BJ (cell line): ENCODE measurements at regions not wholly inside any gene's neighbourhood (a gene's known extent, or its start where the extent isn't known, plus 50 kb on each side); places are given as distances from the start of the nearest gene placed in this dataset.

Source experiments
- CTCF ChIA-PET: fragments of 350-600 bp; formaldehyde crosslinking; extraction: SDS; loops from one replicate; lab custom pipeline; 2021; ENCODE audit warnings: antibody characterized with exemption, inconsistent platforms; lab: Yijun Ruan, JAX
- POLR2A ChIA-PET: fragments of 300-600 bp; sonication (Branson Sonifier 250); formaldehyde crosslinking; extraction: SDS; loops from one replicate; lab custom pipeline; 2021; ENCODE audit warnings: antibody characterized with exemption; lab: Charles Lee
- DNase-seq: peaks from one replicate; pipeline ENCODE4 v3.0.0-alpha.2; 2011; ENCODE audit warnings: low read depth
- H3K27me3 ChIP-seq: 2 replicates; pipeline ENCODE4 v1.6.0; 2011; ENCODE audit warnings: low read length; ENCODE audit not compliant: control insufficient read depth, insufficient read depth
- H3K36me3 ChIP-seq: 2 replicates; pipeline ENCODE4 v1.5.1; 2011; ENCODE audit warnings: low read length; ENCODE audit not compliant: control insufficient read depth, insufficient read depth
- H3K4me3 ChIP-seq: 2 replicates; pipeline ENCODE4 v1.5.1; 2011; ENCODE audit warnings: low read depth, mild to moderate bottlenecking, control low read depth, low read length
- CTCF ChIP-seq: IDR thresholded peaks from 2 replicates; pipeline ENCODE4 v1.5.1; 2011; ENCODE audit warnings: low read depth, mild to moderate bottlenecking, control low read depth, inconsistent platforms, low read length, moderate library complexity; ENCODE audit not compliant: insufficient read depth

DNA sequence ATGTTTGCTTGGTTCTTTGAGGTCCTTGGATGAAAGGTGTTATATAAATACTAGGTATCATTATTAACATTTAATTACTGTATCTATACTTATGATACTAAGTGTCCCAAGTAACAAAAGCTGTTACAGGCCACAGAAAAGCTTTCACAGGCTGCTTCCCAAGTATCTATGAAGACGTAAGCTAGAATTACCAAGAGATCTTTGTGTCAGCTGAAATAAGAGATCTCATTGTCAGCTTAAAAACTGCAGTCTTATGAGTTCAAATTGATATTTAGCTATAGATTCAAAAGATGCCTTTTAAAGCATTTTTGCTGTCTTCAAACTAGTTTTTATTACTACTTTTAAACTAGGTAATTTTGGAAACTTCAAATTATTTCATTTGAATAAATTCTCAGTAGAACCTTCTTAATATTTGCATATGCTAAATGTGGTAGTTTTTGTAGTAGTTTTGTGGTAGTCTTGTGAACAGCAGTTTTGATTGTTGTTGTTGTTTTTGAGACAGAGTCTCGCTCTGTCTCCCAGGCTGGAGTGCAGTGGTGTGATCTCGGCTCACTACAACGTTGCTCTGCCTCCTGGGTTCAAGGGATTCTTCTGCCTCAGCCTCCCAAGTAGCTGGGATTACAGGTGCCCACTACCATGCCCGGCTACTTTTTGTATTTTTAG lies 170.0 kb upstream of the RPL34 start:
- no peaks in the 10 kb centered on the region for H3K36me3 ChIP-seq
- DNase-seq, result no peak
- ChIA-PET POLR2A (no interaction called here), CTCF (interaction anchor here (1.0 kb wide), 1 partner anchor 22 kb away, joined by 5 read pairs; no protein-coding TSS in a partner anchor)
- no peak overlapping the region for H3K4me3 ChIP-seq
- TF ChIP-seq CTCF, result no peak
- no peaks in the 10 kb centered on the region for H3K27me3 ChIP-seq

DNA sequence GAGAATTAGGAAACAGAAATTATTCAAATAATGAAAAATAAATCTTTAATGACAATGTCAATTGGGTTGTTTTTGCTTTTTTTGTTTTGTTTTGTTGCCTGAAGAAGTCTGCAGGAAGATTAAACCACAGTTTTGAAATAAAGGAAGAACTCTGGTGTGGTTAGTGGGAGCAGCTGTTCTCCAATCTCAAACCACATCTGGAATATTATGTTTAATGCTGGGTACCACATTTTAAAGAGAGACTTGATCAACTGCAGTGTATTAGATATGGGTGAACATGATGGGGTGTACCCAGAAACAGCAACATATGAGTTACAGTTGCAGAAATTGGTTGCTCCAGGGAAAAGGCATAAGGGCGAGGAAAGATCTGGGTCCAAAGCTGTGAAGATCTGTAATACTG lies 171.2 kb upstream of the RPL34 start:
- H3K27me3 ChIP-seq, result no peaks in the 10 kb centered on the region
- CTCF ChIA-PET, result no interaction called here
- POLR2A ChIA-PET, result no interaction called here

DNA sequence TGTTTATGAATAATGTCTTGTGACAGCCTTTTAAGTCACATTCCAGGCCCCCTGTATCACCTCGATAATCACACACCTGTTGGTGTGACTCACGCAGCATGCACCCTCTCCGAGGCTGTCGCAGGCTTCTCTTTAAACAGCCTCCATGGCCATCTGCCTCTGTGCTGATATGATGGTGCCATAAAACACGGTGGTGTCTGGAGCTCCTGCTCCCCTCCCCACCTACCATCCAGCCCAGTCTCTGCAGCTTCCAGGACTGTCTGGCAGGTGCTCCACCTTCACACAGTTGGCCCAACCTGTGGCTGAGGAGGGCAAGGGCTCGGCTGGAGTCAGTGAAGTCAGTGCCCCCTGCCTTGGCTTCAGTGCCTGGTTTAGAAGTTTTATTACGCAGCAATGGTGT lies 173.8 kb upstream of the RPL34 start:
- TF ChIP-seq CTCF, result no peak
- Histone ChIP-seq H3K4me3 (no peak overlapping the region), H3K36me3 (no peaks in the 10 kb centered on the region), H3K27me3 (no peaks in the 10 kb centered on the region)
- POLR2A ChIA-PET, result no interaction called here
- CTCF ChIA-PET, result interaction anchor here (1.0 kb wide), 1 partner anchor 15 kb away, joined by 4 read pairs; no protein-coding TSS in a partner anchor
- no peak for DNase-seq

More for the DNA sequence above, 171.2 kb upstream of the RPL34 start:
- no peak for DNase-seq
- no peaks in the 10 kb centered on the region for H3K36me3 ChIP-seq
- H3K4me3 ChIP-seq, result no peak overlapping the region
- TF ChIP-seq CTCF, result no peak

GRCh38 chr4:108445716-108446115 lies 174.7 kb upstream of the RPL34 start:
- CTCF ChIA-PET, result interaction anchor here (1.0 kb wide), 1 partner anchor 14 kb away, joined by 4 read pairs; no protein-coding TSS in a partner anchor
- Histone ChIP-seq H3K27me3 (no peaks in the 10 kb centered on the region), H3K4me3 (no peak overlapping the region), H3K36me3 (no peaks in the 10 kb centered on the region)
- no peak for TF ChIP-seq CTCF
- POLR2A ChIA-PET, result no interaction called here
- no peak for DNase-seq

DNA sequence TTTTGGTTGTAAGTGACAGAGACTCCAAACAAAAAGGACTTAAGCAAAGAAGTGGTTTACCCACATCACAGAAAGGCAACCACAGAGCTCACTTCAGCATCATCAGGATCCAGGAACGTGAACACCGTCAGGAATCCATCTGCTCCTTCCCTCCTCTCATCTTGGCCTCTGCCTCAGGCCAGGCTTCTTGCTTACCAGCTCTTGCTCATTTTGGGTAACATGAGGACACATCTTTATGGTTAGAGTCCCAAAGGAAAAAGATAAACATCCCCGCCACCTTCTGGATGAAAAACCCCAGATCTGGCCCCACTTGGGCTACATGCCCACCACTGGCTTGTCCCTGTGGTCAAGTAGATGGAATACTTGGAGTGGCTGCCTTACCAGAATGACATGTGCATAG lies 176.8 kb upstream of the RPL34 start:
- DNase-seq, result no peak
- TF ChIP-seq CTCF, result no peak
- POLR2A ChIA-PET, result no interaction called here
- CTCF ChIA-PET, result interaction anchor here (0.9 to 1.5 kb wide), 3 partner anchors 16 to 413 kb away, joined by 3 read pairs; no protein-coding TSS in a partner anchor
- Histone ChIP-seq H3K36me3 (no peaks in the 10 kb centered on the region), H3K4me3 (no peak overlapping the region), H3K27me3 (no peaks in the 10 kb centered on the region)
